ENCODE measurements at regions not wholly inside any gene's neighbourhood (a gene's known extent, or its start where the extent isn't known, plus 50 kb on each side); places are given as distances from the start of the nearest gene placed in this dataset.

GRCh38 chr14:40296821-40297220 lies 864.6 kb upstream of the FBXO33 start:
- H3K9me3 ChIP-seq = no peaks in the 10 kb centered on the region
- no peaks in the 10 kb centered on the region for H3K36me3 ChIP-seq (replicated peaks in 1 of 2; ENCODE audit: control insufficient read depth in 1 of 2, insufficient read depth in 2 of 2, low read length in 1 of 2)
- no peaks in the 10 kb centered on the region for H3K27me3 ChIP-seq (ENCODE audit: insufficient read depth)
- TF ChIP-seq FOXM1 (IDR thresholded peaks at IDR 0.05; ENCODE audit: low read depth) (no peak), TEAD4 (IDR thresholded peaks at IDR 0.05; ENCODE audit: borderline replicate concordance, insufficient read depth) (no peak), NFIC (IDR thresholded peaks at IDR 0.05; ENCODE audit: borderline replicate concordance) (no peak), CHD2 (IDR thresholded peaks at IDR 0.05; ENCODE audit: low read length, partially characterized antibody) (no peak), RFX5 (IDR thresholded peaks at IDR 0.05; ENCODE audit: low read length) (no peak), USF1 (IDR thresholded peaks at IDR 0.05; ENCODE audit: borderline replicate concordance, low read depth) (no peak), MAX (IDR thresholded peaks at IDR 0.05; ENCODE audit: low read depth) (no peak), FOSL2 (IDR thresholded peaks at IDR 0.05; ENCODE audit: borderline replicate concordance, low read depth) (no peak), FOXJ3 (CRISPR knock-in tag; IDR thresholded peaks at IDR 0.05) (no peak), SIN3A (IDR thresholded peaks at IDR 0.05; ENCODE audit: borderline replicate concordance, low read depth, low read length) (no peak), EZH2phosphoT487 (IDR thresholded peaks at IDR 0.05; ENCODE audit: borderline replicate concordance, low read depth) (no peak)
- no peak overlapping the region for H3K9ac ChIP-seq
- H3K4me2 ChIP-seq = no peak overlapping the region
- POLR2A ChIA-PET = no interaction called here
- no peaks in the 10 kb centered on the region for H4K20me1 ChIP-seq (ENCODE audit: insufficient read depth)
- H3K9me2 ChIP-seq = no peaks in the 10 kb centered on the region
- H3K4me3 ChIP-seq (ENCODE audit: low read depth in 2 of 2, low read length in 1 of 2) = no peak overlapping the region
- no peak overlapping the region for H2AFZ ChIP-seq (ENCODE audit: low read depth)
- DNase-seq = no peak
- H3K79me2 ChIP-seq (ENCODE audit: insufficient read depth) = no peaks in the 10 kb centered on the region
- H3K27ac ChIP-seq (ENCODE audit: low read depth in 2 of 2, low read length in 1 of 2) = no peak overlapping the region
- no peaks in the 10 kb centered on the region for H3F3A ChIP-seq (replicated peaks; ENCODE audit: insufficient read depth)
- H3K4me1 ChIP-seq (ENCODE audit: control insufficient read depth in 1 of 2, insufficient read depth in 2 of 2, low read depth in 1 of 2, low read length in 1 of 2) = no peaks in the 10 kb centered on the region
- CTCF ChIA-PET = no interaction called here

GRCh38 chr14:40292664-40293063 lies 860.4 kb upstream of the FBXO33 start:
- no peaks in the 10 kb centered on the region for H3K27me3 ChIP-seq (ENCODE audit: insufficient read depth)
- TF ChIP-seq YY1 (IDR thresholded peaks at IDR 0.05; ENCODE audit: low read depth) = no peak
- no peak for TF ChIP-seq CHD2 (IDR thresholded peaks at IDR 0.05; ENCODE audit: low read length, partially characterized antibody)
- no peak for TF ChIP-seq NRF1 (IDR thresholded peaks at IDR 0.05; ENCODE audit: low read depth, low read length)
- no peak for TF ChIP-seq MXI1 (IDR thresholded peaks at IDR 0.05; ENCODE audit: low read depth, low read length)
- no peak for TF ChIP-seq RAD21 (IDR thresholded peaks at IDR 0.05; ENCODE audit: low read length)
- no peak for TF ChIP-seq FOXJ3 (CRISPR knock-in tag; IDR thresholded peaks at IDR 0.05)
- TF ChIP-seq ELF1 (IDR thresholded peaks at IDR 0.05) = no peak
- no peak for TF ChIP-seq RXRA (IDR thresholded peaks at IDR 0.05; ENCODE audit: borderline replicate concordance, low read depth)
- no peak for TF ChIP-seq IRF3 (IDR thresholded peaks at IDR 0.05; ENCODE audit: low read depth, low read length)
- TF ChIP-seq ZBTB33 (IDR thresholded peaks at IDR 0.05; ENCODE audit: borderline replicate concordance, low read depth) = no peak
- TF ChIP-seq MAX (IDR thresholded peaks at IDR 0.05; ENCODE audit: low read depth) = no peak
- no peak for TF ChIP-seq CTCF (IDR thresholded peaks at IDR 0.05)
- no peak for TF ChIP-seq MEF2A (IDR thresholded peaks at IDR 0.05; ENCODE audit: borderline replicate concordance, low read depth)
- H3K4me3 ChIP-seq (ENCODE audit: low read depth in 2 of 2, low read length in 1 of 2) = no peak overlapping the region
- H3K4me1 ChIP-seq (ENCODE audit: control insufficient read depth in 1 of 2, insufficient read depth in 2 of 2, low read depth in 1 of 2, low read length in 1 of 2) = no peaks in the 10 kb centered on the region
- no peak overlapping the region for H3K27ac ChIP-seq (ENCODE audit: low read depth in 2 of 2, low read length in 1 of 2)
- ChIA-PET POLR2A (no interaction called here), CTCF (no interaction called here)
- no peaks in the 10 kb centered on the region for H4K20me1 ChIP-seq (ENCODE audit: insufficient read depth)
- H3K9ac ChIP-seq = no peak overlapping the region
- H3K9me2 ChIP-seq = no peaks in the 10 kb centered on the region
- no peaks in the 10 kb centered on the region for H3K9me3 ChIP-seq
- H3F3A ChIP-seq (replicated peaks; ENCODE audit: insufficient read depth) = no peaks in the 10 kb centered on the region
- DNase-seq = no peak
- no peak overlapping the region for H2AFZ ChIP-seq (ENCODE audit: low read depth)
- H3K79me2 ChIP-seq (ENCODE audit: insufficient read depth) = no peaks in the 10 kb centered on the region
- H3K4me2 ChIP-seq = no peak overlapping the region
- H3K36me3 ChIP-seq (replicated peaks in 1 of 2; ENCODE audit: control insufficient read depth in 1 of 2, insufficient read depth in 2 of 2, low read length in 1 of 2) = no peaks in the 10 kb centered on the region
